Myocyte (in vitro differentiated cells): ENCODE measurements at regions not wholly inside any gene's neighbourhood (a gene's known extent, or its start where the extent isn't known, plus 50 kb on each side); places are given as distances from the start of the nearest gene placed in this dataset.

ENCODE experiments used
- DNase-seq: peaks from one replicate; pipeline ENCODE4 v3.0.0-alpha.2; 2012; ENCODE audit warnings: low read depth

DNA sequence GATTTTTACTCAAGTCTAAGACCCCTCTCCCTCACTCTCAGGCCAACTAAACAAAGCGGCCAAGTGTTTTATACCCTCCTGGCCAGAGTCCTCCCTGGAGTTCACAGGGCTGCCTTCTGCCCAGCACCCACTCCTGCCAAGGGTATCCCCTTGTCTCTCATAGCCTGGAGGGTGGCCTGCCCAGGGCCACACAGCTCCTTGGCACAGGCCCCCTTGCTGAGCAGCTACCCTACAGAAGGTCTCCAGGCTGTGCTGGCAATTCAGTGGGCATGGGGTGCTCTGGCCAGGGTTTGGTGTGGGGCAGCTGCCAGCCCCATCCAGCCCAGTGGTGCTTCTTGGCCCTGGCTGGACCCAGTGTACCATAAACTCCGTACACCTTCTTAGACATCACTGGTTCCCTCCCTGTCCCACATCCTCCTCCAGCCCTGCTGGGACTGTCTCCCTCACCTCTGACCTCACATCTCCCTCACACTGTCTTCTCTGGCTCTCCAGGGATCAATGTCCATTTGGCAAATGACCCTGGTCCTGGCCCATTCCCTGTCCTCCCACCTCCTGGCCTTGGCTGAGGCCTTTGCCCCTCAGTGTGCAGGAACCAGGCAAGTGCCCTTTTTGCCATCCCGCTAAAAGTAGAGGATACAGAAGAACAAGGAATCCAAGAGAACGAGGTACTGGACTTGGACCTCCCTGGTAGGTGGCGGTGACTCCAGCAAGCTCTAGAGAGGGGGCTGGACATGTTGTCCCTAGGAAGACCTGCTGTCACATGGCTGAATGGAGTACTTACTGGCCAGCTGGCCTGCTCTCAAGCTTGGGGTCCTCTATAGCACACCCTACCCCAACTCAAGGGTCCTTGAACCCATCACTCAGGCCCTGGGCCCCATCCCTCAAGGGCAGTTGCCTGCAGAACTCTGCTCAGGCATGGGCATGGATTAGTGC is 50.0 kb upstream of the TRPM1 start:
- no peak for DNase-seq

GRCh38 chr15:31153531-31153930 is 52.0 kb upstream of the TRPM1 start:
- DNase-seq, result no peak

GRCh38 chr15:31155151-31155550 is 53.6 kb upstream of the TRPM1 start:
- no peak for DNase-seq

DNA sequence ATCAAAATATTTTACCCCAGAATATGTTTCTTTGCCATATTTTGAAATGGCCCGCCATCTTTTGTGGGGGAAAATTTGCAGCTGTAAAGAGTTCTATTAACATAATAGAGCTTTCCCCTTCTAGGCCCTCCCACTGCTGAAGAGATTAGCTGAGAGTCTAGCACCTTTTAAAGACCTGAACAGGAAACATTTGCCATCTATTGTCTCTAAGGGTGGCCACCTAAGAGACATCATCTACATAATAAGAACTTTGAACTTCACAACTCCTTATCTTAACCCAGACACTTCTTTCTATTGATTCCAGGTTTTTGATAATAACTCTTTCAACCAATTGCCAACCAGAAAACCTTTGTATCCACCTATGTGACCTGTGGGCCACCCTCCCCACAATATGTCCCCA is 54.7 kb upstream of the TRPM1 start:
- no peak for DNase-seq

GRCh38 chr15:31156808-31157207 is 55.3 kb upstream of the TRPM1 start:
- no peak for DNase-seq

GRCh38 chr15:31157644-31158069 is 56.1 kb upstream of the TRPM1 start:
- DNase-seq, result no peak

GRCh38 chr15:31158858-31159569 is 57.5 kb upstream of the TRPM1 start:
- no peak for DNase-seq

DNA sequence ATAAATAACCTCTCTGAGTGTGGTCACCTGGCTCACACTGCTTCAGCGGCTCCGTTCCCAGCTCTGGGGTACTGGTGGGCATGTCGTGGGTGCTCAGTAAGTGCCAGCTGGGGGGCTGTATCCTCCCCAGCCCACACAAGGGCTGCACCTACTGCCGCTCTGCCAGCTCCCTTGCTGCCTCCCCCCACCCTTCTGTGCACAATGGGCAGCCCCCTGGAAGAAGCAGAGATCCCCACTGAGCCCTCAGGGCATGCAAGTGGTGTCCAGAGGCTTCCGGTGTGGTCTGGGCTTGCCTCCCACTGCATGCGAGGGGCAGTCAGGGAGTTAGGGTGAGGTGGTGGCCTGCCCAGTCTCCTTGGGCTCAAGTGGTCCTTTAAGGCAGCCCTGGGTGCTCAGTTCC is 58.3 kb upstream of the TRPM1 start:
- DNase-seq, result no peak

DNA sequence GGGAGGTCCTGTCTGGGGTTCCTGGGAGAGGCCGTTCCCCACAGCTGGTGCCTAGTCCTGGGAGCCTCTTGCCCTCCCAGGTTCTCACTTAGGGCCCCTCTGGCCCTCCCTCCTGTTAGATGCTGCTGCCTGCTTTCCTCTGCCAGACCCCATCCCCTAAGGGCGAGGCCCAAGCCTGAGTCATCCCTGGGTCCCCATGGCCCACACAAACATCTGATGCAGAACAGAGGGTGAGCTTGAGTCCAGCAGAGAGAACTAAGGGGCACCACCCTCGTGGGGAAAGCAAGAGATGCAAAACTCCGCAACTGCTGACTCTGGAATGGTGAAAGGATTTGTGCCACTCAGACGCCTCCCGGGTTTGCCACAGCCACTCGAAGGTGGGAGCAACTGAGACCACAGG is 58.8 kb upstream of the TRPM1 start:
- DNase-seq, result no peak

DNA sequence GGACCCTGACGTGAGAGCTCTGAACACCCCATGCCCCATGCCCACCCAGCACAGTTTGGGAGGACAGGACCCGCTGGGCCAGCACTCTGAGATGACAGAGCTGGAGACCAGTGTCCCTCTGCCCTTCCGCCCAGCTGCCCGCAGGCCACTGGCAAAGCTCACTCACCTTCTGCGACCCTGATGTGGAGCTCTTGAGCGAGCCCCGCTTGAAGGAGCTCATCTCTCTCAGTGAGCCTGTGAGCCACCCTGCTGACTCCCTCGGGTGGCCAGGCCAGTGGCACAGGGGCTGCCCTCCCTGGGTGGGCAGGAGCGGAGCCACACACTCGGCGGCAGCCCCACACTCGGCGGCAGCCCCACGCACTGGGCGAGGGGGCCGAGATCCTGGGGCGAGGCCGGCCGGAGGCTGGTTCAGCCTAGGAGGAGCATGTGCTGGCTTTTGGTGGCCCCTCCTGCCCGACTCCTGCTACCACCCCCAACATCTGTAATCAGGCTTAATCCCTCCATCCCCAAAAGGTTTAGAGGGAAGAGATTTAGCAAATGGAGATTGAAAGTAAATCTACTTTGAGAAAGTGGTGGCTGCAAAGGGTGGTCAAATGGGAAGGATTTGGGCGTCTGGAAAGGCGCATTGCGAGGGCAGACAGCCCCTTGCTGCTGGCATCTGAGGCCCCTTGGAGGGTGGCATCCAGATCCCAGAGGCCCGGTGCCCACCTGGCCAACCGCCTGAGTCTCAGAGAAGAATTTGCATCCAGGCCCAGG is 59.4 kb upstream of the TRPM1 start:
- no peak for DNase-seq

DNA sequence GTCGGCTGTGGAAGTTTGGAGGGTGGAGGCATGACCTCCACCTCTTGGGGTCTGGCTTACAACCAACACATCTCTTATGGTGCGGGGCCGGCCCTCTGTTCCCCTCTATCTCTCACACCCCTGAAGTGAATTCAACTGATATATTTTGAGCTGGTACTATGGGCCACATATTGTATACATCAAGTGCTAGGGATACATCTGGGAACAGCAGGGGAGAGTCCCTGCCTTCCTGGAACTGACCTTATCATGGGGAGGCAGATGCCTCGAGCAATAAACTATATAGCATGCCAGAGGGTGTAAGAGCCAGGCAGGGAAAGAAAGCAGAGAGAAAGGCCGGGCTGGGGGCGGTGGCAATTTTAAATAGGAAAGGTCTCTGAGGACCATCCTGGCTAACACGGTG is 60.4 kb upstream of the TRPM1 start:
- no peak for DNase-seq

GRCh38 chr15:31162721-31163510 is 61.4 kb upstream of the TRPM1 start:
- no peak for DNase-seq

DNA sequence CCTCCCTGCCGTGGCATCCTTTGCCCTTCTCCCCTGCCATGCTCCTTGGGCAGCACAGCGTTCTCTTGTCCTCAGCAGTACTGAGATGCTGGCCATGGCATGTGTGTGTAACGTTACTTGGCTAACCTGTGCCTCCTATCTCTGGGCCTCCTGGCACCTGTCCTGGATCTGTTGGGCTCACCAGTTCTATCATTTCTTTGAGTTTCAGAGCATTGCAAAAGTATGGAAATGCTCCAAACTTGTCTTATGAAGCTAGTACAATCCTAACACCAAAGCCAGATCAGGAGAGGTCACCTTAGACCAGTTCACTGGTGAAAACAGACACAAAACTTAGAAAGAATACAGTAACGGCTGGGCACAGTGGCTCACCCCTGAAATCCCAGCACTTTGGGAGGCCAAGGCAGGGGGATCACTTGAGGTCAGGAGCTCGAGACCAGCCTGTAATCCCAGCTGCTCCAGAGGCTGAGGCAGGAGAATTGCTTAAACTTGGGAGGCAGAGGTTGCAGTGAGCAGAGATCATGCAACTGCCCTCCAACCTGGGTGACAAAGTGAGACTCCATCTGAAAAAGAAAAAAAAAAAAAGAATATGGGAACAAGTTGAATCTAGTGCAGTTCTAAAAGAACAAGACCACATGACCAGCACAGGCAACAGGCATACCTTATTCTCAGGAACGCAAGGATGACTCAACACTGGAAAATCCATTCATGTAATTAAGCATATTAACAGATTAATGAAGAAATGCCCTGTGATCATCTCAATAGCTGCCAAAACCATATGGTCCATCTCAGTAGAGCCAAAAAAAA is 62.4 kb upstream of the TRPM1 start:
- no peak for DNase-seq

DNA sequence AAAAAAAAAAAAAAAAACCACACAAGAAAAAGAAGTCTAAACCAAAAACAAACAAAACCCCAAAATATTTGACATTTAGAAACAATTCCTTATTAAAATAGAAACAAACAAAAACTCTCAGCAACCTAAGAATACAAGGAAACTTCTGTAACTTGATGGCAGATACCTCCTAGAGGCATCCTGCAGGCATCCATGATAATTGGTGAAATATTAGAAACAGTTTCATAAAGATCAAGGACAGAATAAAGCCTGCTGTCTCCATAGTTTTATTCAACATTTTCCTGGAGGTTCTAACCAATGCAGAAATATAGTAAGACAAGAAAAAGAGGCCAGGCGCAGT is 63.0 kb upstream of the TRPM1 start:
- no peak for DNase-seq

DNA sequence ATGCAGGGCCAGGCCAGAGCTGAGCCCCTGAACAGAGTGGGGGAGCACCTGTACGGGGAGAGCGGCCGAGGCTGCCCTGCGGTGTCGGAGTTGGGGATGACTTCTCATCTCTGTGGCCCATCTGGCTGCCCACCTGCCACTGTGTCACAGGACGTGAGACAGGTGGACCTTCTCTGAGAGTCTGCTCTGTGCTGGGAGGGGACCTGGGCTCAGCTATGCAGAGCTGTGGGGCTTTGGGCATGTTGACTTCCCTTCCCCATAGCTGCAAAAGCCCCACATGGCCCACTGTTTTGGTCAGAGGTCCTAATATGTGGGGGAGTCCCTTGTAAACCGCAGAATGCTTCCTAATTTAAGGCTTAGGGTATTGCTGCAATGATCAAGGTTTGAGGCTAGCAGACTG is 68.0 kb upstream of the TRPM1 start:
- DNase-seq, result no peak

DNA sequence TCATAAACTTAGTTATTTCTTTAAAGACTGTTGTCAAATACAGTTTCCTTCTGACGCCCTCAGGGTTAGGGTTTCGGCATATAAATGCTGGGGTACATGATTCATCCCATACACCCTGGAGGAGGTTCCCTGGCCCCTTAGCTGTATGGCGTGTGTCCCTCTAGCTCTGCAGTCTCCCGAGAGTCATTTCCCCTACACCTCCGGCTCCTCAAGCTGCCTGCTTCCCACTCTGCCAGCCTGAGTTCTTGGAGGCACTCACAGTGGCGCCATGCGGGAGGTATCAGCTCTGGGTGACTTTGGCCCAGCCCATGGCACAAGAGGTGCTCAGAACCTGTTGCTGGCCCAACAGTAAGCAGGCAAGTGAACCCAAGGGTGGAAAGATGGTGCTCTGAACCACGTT is 70.2 kb upstream of the TRPM1 start:
- DNase-seq, result no peak

- DNase-seq, result no peak
These were observed 71.1 kb upstream of the TRPM1 start for GRCh38 chr15:31172606-31173005.

GRCh38 chr15:31173790-31174450 is 72.4 kb upstream of the TRPM1 start:
- DNase-seq, result no peak

GRCh38 chr15:31175484-31175883 is 74.0 kb upstream of the TRPM1 start:
- DNase-seq, result no peak

DNA sequence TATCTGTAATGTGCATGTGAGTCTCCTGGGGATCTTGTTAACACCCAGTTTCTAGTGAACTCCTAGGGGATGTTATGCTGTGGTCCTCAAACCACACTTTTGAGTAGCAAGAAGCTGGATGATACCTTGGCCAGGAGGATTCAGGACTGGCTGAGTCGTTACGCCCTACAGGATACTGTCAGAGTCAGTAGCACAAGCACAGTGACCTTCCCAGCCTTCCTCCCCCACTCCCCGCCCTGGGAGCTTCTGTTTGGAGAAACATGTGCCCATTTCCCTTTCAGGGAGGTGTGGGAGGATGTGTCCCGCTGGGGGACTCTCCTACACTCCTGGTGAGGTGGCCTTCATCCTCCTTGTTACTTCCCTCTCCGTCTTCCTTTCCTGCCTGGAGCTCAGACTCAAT is 76.4 kb upstream of the TRPM1 start:
- no peak for DNase-seq
